ENCODE measurements at regions not wholly inside any gene's neighbourhood (a gene's known extent, or its start where the extent isn't known, plus 50 kb on each side); places are given as distances from the start of the nearest gene placed in this dataset.

DNA sequence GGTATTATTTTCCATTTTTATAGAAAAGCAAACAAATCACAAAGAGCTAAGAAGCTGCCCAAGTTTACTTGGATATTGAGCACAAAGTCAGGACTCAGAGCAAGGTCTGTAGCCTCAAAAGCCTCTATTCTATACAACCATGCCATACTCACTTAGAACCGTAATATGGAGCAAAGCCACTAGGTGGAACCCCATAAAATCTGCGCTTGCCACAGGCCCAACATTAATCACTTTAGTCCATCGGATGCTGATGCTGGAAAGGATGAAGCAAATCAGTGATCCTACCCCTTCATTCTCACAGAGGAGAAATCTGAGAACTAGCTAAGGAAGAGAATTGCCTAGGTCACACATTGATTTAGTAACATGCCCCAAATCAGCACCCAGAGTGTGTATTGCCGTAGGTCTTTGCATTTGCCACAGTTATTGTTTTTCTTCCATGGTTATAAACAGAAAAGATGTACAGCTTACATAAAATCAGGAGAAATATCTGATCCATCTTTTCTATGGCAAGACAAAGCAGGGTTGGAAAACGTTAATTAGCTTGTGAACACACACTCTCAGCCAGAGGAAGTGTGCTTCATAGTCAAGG, 56.7 kb upstream of the RAB38 start:
- no peaks in the 10 kb centered on the region for H3K27me3 Mint-ChIP-seq (ENCODE audit: low read depth)
- peaks cover 6% of the 10 kb centered on the region for H3K36me3 Mint-ChIP-seq (ENCODE audit: insufficient read depth)
- no peak overlapping the region for H3K4me3 Mint-ChIP-seq
- no peak for DNase-seq
- no peaks in the 10 kb centered on the region for H3K4me1 Mint-ChIP-seq (ENCODE audit: low read depth)
- ATAC-seq: peak in 1 of 2 donors; percentile 46
- H3K9me3 Mint-ChIP-seq: peaks cover 23% of the 10 kb centered on the region

- peaks cover 42% of the 10 kb centered on the region for H3K9me3 Mint-ChIP-seq
- H3K4me3 Mint-ChIP-seq: no peak overlapping the region
- ATAC-seq: no peak
- no peaks in the 10 kb centered on the region for H3K4me1 Mint-ChIP-seq (ENCODE audit: low read depth)
- H3K36me3 Mint-ChIP-seq (ENCODE audit: insufficient read depth): peaks cover 12% of the 10 kb centered on the region
- no peaks in the 10 kb centered on the region for H3K27me3 Mint-ChIP-seq (ENCODE audit: low read depth)
- no peak for DNase-seq
Observed at GRCh38 chr11:88229303-88229702, 54.1 kb upstream of the RAB38 start.
